DMS53 treated with DMSO at 0.1 percent for 48 hours (cell line): ENCODE measurements at regions not wholly inside any gene's neighbourhood (a gene's known extent, or its start where the extent isn't known, plus 50 kb on each side); places are given as distances from the start of the nearest gene placed in this dataset.

Experiments used
- DNase-seq: peaks from one replicate; lab custom pipeline; 2025; ENCODE audit not compliant: unreplicated experiment; lab: John Stamatoyannopoulos, UW

- no peak for DNase-seq
Measured at GRCh38 chr9:82538634-82539033, 524.3 kb downstream of the RASEF start.

GRCh38 chr9:82539146-82539545 is 523.8 kb downstream of the RASEF start:
- no peak for DNase-seq

GRCh38 chr9:82539856-82540579 is 522.9 kb downstream of the RASEF start:
- no peak for DNase-seq

GRCh38 chr9:82543726-82544125 is 519.2 kb downstream of the RASEF start:
- no peak for DNase-seq

- no peak for DNase-seq
Measured at GRCh38 chr9:82546136-82546535, 516.8 kb downstream of the RASEF start.

DNA sequence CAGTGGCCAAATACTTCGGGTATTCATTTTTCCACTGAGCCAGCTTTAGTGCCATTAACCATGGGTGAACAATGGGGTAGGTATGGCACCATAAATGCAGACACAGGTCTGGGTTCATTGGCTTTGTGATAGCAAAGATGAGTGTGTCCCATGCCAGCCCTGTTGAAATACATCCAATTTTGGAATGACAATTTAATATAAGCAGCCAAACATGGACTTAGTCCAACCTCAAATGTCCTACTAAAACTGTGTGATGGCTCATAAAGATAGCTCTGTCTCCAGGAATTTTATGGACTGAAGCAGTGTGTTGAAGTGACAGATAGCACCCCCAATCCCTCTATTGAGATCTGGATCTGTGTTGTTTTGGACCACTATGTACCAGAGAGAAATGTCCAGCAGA is 514.9 kb downstream of the RASEF start:
- no peak for DNase-seq

- DNase-seq = no peak
Measured at GRCh38 chr9:82549174-82549821, 513.6 kb downstream of the RASEF start.

DNA sequence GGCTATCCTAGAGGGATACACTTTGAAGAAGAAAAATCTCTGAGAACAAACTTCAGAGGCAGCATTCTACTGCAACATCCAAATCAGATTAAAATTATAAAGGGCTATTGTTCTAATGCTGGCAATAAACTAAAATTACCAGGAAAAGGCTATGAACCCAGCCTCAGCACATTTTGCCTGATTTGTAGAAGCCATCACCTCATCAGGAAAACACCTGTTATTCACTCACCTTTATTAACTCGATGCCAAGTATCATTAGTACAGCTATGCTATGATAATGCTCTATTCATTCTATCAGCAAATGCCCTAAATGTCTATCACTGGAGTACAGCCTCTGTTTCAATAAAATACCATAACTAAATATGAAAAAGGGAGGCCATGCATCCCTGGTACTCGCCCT is 510.2 kb downstream of the RASEF start:
- DNase-seq = no peak

GRCh38 chr9:82553654-82554366 is 509.1 kb downstream of the RASEF start:
- no peak for DNase-seq

- no peak for DNase-seq
Measured at GRCh38 chr9:82554381-82554780, 508.6 kb downstream of the RASEF start.

GRCh38 chr9:82555031-82555430 is 507.9 kb downstream of the RASEF start:
- DNase-seq = no peak

DNA sequence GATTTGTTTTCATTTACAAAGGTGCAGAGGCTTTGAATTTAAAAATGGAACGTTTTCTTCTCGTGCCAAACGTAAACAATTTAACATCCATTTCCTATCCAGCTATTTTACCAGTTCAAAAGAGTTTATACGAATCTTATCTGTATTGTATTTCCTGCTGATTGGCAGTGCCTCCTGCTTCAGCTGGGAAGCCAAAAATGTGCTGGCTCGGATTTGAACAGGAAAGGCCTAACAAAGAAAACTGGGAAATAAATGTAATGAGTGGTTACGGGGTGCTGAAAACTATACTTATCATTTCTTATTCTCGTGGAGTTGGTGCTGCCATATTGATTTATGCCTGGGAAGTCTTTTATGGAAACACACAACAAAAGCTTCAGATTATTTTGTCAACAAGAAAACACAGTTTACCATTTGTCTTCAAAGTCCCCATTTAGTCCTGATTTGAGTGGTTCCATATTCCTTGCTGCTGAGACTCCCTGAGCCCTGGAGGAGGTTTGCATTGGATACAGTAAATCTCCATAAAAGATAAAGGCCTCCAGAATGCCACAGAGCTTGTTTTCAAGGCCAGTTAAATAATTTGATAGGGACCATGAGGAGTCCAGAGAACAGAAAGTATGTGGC is 507.4 kb downstream of the RASEF start:
- no peak for DNase-seq

GRCh38 chr9:82558346-82558745 is 504.6 kb downstream of the RASEF start:
- no peak for DNase-seq

DNA sequence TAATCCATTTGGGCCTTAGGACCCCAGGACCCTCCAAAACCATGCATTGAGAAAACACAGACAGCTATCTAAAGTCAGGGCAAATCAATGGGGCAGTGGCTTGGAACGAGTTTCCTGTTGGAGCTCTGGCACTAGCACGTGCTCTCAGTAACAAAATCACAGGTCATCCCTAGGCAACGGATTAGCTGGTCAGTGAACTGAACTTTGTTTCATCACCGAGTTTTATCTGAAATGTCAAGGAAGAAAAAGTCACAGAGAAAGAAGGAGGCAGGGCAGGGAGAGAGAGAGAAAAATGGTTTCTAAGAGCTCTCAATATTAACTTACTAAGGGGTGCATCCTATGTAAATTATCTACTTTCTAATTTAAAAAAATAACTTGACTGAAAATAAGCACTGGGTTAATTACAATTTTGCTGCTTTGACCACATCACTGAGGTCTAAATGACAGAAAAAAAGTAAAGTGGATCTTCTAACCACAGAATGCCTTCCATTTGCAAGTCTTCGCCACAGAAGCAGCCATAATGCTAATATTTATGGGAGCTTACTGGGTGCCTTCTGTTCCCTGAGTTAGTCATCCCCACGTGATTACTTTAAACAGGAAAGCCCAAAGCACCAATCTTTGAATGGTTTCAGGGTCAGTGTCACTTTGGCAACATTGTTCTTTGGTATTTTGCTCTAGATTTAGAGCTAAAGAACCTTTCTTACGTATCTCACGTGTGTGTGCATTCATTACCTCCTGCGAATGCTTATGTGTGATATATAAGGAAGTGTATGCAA is 503.9 kb downstream of the RASEF start:
- peak; percentile 6 for DNase-seq

DNA sequence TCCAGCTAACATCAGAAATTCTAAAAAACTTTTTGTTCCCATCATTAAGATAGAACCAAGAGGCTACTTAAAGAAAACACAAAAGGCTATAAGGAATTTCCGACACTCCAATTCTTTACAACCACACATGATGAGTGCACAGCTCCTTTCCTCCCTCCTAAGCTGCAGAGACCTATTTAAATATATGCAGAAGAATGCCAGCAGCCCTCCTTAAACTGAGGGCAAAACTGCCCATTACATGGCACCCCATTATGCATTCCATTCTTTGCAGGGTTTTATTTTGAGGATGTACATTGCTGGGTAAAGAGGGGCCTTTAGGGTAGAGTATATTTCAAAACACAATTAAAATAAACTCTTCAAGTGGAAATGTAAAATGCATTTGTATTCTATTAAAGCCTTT is 502.9 kb downstream of the RASEF start:
- no peak for DNase-seq

DNA sequence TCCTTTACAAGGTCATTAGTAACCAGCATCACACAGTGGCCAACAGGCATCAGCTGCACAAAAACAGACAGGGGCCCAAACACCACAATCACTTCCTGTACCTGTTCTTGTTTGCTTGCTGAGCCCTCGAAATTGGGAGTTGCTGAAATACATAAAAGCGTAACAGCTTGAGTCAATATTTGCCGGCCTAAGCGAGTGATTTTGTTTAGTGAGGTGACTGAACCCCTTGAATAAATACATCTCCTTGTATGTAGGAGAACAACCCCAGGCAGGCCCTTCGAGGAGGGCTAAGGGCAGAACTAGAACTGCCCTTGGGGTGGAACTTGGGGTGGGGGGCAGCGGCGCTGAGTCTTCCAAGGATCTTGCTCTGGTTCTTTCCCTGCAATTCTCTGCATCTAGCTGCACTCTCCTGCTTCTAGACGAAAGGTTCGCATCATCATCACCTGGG is 502.5 kb downstream of the RASEF start:
- peak; percentile 86 for DNase-seq

GRCh38 chr9:82563094-82563493 is 499.8 kb downstream of the RASEF start:
- no peak for DNase-seq

DNA sequence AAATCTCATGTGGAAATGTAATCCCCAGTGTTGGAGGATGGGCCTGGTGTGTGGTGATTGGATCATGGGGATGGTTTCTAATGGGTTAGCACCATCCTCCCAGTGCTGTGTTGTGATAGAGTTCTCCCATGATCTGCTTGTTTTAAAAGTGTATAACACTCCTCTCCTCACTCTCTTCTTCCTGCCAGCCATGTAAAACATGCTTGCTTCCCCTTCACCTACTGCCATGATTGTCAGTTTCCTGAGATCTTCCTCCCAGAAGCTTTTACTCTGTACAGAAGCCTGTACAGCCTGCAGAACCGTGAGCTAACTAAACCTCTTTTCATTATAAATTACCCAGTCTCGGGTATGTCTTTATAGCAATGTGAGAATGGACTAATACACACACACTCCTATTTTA is 499.1 kb downstream of the RASEF start:
- DNase-seq = no peak

DNA sequence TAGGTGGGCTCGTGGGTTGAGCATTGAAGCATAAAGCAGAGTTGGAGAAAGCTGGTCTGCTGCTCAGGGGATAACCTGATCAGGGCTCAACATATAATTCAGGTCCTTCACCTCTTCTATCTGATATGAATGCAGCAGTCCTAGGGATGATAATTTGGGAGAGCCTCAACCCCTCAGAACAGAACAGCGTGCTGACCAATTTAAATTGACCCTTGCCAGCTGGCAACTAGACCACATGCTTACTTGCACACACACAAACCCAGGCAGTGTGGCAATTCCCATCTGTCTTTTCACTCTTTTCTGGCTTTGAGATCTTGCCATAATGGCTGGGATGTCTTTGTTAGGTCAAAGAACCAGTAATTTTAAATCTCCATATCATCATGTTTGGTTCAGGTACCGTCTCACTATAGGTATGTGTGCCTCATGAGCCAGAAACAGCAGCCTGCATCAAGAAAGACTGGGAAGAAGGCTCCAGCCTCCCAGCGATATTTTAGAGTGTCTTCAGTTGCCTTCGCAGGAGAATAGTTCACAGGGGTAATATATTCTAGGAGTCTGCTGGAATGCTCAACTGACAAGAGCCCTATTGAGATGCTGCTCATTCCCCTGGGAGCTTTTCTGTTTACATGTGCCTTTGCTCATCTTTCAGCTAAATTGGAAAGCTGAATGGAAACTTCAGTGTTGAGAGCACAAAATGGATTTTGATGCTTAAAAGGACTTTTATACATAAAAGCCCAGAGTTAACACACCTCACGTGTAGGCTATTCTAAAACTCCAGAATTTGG is 497.6 kb downstream of the RASEF start:
- DNase-seq = no peak

- no peak for DNase-seq
Measured at GRCh38 chr9:82567953-82568352, 495.0 kb downstream of the RASEF start.
